Astrocyte of the hippocampus (primary cell): ENCODE measurements at regions not wholly inside any gene's neighbourhood (a gene's known extent, or its start where the extent isn't known, plus 50 kb on each side); places are given as distances from the start of the nearest gene placed in this dataset.

ENCODE experiments used
- DNase-seq: peaks from one replicate; pipeline ENCODE4 v3.0.0; 2011; ENCODE audit warnings: low read depth, low spot score

DNA sequence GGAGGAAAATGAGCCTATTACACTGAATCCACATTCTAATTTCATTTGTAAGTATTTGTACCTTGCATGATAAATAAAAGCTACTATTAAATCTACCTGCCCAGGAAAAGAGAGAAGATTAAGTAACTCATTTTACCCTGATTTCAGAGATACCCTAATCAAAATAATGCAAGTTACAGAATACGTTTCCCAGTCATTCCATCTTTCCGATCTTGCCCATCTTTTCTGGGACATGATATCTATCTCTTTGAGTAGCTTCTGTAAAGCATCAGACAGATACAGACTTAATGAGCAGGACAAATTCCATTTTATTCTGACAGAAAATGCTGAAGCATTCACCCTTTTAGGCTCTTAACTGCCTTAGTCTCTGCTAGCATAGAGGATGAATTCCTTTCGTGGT is 56.6 kb downstream of the SPRY2 start:
- DNase-seq = no peak

DNA sequence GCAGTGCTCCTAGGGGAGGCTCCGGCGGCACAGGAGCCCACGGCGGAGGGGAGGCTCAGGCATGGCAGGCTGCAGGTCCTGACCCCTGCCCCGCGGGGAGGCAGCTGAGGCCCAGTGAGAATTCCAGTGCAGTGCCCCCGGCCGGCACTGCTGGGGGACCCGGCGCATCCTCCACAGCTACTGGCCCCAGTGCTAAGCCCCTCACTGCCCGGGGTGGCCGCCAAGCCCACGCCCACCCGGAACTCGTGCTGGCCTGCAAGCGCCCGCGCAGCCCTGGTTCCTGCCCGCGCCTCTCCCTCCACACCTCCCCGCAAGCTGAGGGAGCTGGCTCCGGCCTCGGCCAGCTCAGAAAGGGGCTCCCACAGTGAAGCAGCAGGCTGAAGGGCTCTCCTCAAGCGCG is 62.2 kb downstream of the SPRY2 start:
- DNase-seq = no peak

DNA sequence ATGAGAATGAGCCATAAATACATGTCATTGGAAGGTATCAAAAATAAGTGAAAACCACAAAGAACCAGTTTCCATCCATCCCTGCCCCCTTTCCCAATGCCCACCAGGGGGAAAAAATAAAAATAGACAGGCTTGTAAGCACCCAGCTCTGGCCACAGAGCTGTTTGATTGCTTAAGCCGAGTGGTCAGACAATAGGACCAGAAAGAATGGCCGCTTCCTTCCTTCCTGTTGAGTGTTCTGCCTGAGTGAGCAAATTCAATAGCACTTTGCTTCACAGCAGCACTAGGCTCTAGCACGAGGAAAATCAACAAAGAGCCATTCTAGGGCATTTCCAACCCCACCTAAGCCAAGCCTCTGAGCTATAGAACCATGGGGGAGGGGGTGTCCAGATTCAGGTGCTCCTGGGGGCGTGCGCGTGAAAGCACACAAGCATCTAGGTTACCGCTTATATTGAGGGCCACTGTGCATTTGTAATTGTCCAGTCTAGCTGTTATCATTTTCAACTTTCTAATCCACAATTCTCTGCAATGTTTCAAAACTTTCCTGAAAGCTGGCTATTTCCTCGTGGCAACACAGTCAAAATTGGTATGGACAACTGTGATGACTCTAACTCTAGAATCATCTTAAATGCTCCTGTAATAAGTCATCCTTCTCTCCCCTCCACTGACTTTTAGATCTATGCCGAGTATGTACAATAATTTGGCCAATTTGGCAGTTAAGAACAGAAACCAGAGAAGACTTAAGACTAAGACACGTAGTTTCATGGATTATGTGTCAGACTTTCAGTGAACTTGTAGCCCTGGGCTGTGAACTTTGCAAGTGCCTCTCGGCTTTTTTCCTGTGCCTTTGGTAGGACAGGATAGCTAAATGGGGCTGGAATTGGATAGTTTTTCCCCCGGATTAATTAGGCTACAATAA is 64.3 kb downstream of the SPRY2 start:
- DNase-seq = peak; percentile 83

DNA sequence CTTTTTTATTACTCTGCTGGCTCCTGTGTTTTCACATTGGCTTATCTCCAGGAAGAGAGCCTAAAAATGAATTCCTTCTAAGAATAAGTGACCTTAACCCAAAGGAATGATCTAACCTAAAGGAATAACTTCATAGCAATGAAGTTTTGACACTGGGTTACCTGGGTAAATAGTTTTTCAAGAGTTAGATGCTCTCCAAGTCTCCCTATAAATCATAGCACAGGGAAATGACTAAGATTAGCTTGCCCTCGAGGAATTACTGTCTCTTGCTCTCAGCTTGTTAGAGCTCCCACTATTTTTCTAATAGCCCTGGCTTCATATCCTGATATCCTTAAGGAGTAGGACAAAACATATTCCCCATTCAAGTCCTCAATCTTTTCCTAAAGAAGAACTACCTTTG is 66.3 kb downstream of the SPRY2 start:
- DNase-seq = peak; percentile 7

DNA sequence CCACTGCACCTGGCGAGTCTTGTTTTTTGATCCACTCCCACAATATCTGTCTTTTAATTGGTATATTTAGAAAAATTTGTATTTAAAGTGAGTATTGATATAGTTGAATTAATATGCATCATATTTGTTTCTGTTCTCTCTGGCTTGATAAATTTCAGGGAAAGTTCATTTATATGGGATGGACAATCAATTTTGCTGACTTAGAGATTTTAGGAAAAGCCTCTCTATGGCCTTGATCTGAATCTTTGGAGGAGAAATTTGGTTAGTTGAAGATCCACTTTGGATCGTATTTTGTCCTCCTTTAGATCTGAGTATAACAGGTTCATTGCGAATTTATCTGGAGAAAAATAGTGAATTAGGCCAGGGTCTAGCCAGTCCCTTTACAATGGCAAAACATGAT is 67.2 kb downstream of the SPRY2 start:
- no peak for DNase-seq

GRCh38 chr13:80265348-80265747 is 75.6 kb downstream of the SPRY2 start:
- no peak for DNase-seq

GRCh38 chr13:80263745-80264513 is 77.0 kb downstream of the SPRY2 start:
- DNase-seq = no peak

GRCh38 chr13:80262051-80262695 is 78.8 kb downstream of the SPRY2 start:
- DNase-seq = no peak

DNA sequence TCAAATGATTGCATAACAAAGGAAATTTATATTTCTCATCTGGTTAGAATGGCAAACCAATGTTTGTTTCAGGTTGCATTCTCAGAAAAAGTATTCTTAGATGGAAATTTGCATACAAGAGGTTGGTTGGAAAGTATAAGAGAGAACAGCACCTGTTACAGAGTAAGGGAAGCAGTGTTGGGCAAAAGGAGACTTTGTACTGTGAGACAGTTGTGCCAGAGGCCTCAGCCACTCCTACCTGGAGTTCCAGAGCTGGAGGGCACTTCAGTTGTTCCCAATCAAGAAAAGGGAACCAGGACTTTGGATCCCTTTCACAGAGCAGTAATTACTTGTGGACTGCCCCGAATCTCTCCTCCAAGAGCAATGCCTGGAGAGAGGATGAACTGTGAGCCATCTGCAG is 81.8 kb downstream of the SPRY2 start:
- DNase-seq = no peak

DNA sequence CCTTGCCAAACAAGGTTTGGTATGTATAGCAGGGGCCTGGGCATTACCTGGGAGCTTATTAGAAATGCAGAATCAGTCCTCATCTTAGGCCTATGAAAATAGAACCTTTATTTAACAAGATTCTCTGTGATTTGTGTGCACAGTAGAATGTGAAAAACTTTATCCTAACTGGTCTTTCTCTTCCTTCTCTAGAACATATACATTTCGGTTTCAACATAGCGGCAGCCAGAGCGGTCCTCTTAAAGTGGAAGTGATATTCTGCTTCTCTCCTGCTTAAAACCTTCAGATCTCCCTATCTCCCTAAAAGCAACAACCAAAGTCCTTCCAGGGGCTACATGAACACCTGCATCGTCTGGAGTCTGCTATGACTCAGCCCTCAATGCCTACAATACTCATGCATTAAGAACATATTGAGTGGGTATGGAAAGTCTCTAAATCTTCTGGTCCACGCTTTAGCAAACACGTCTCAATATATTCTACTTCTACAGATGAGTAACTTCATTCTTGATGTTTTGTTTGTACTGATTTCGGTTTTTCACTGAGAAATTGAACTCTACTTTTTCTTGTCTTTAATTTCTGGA is 84.5 kb downstream of the SPRY2 start:
- DNase-seq = no peak

GRCh38 chr13:80255946-80256345 is 85.0 kb downstream of the SPRY2 start:
- DNase-seq = no peak

DNA sequence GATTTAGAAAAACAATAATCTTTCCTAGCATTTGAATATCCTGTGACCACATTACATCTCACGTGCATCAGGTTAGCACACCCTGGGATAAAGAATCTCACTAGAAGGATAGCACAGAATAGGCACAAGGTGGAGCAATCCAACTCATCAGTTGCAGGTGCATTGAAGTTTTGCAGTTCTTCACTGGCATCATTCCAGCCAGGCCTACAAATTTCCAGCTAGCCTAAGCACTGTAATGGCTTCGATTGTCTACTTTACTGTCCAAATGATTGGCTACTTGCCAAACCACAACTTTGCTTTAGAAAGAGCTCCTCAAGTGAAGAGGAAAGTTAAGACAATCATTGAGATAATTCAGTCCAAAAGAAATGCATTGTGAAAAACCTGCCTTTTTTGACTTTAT is 89.5 kb downstream of the SPRY2 start:
- peak; percentile 20 for DNase-seq

- DNase-seq = no peak
These were observed 90.6 kb downstream of the SPRY2 start for GRCh38 chr13:80250213-80250810.

GRCh38 chr13:80249516-80250212 is 91.3 kb downstream of the SPRY2 start:
- no peak for DNase-seq

- DNase-seq = no peak
These were observed 95.7 kb downstream of the SPRY2 start for GRCh38 chr13:80245162-80245733.

GRCh38 chr13:80244574-80244973 is 96.4 kb downstream of the SPRY2 start:
- DNase-seq = no peak

DNA sequence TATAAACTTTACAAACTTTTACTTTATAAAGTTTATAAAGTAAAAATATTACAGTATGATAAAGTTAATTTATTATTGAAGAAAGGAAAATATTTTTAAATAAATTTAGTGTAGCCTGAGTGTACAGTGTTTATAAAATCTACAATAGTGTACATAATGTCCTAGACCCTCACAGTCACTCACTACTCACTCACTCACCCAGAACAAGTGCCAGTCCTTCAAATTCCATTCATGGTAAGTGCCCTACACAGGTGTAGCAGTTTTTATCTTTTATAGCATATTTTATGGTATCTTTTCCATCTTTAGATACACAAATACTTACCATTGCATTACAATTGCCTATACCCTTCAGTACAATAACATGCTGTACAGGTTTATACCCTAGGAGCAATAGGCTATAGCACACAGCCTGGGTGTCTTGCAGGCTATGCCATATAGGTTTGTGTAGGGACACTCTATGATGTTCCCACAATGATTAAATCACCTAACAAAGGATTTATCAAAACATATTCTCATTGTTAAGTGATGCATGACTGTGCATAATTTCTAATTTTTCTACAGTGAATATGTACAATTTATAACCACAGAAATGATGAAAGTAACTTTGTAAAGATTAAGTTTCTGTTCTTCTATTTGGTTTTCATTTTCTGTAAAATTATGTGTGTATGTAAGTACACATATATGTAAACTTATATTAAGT is 98.0 kb downstream of the SPRY2 start:
- no peak for DNase-seq

DNA sequence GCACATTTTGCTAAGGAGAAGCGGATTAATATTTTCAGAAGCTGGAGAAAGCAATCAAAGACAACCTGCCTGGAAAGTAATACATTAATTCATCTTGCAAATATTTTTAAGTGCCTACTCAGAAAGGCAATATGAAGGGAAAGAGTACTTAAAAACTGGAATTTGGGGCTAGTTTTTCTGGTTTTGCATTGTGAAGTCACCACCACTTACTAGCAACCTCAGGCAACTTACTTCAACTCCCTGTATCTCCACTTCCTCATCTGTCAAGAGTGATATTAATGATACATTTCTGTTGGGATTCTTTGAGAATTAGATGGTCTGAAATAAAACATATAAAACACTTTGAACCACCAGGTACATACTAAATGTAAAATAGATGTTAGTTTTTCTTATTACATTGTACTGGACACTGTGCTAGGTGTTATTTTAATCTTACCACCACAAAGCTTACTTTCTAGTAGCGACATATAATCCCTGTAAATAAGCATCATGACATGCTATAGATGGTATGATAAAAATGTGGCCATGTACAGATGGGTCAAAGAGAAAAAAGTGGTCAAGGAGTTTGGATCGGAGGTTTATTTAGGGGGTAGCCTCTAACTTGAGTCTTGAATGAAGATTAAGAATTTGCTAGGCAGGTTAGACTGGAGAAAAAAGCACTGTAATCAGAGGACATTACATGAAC is 101.2 kb downstream of the SPRY2 start:
- DNase-seq = peak; percentile 21

DNA sequence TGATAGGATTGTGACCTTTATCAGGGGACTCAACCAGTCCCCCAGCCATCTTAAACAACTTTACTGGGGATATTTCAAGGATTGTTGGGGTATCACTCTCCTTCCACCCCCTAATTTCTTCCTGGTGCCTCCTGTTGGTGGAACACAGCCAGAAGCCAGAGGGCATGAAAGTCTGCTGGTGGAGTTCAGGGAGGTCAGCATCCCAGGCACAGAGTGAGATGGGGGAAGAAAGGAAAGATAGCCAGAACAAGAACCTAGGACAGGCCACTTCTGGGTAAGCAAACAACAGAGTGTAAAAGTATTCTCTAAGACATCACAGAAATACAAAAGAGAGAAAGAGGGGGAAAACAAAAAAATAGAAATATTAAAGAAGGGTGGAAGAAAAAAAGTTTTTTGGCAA is 101.8 kb downstream of the SPRY2 start:
- no peak for DNase-seq
